ENCODE measurements at regions not wholly inside any gene's neighbourhood (a gene's known extent, or its start where the extent isn't known, plus 50 kb on each side); places are given as distances from the start of the nearest gene placed in this dataset.

GRCh38 chr7:10038351-10038750 is 935.3 kb upstream of the PHF14 start:
- no peak for DNase-seq

GRCh38 chr7:10040674-10041073 is 933.0 kb upstream of the PHF14 start:
- no peak for DNase-seq

GRCh38 chr7:10070899-10071298 is 902.8 kb upstream of the PHF14 start:
- no peak for DNase-seq

GRCh38 chr7:10075866-10076265 is 897.8 kb upstream of the PHF14 start:
- DNase-seq: no peak

GRCh38 chr7:10076660-10077300 is 896.9 kb upstream of the PHF14 start:
- no peak for DNase-seq

- no peak for DNase-seq
Observed at GRCh38 chr7:10079572-10079971, 894.1 kb upstream of the PHF14 start.

- no peak for DNase-seq
Observed at GRCh38 chr7:10082896-10083295, 890.8 kb upstream of the PHF14 start.

GRCh38 chr7:10083766-10084165 is 889.9 kb upstream of the PHF14 start:
- no peak for DNase-seq

GRCh38 chr7:10085231-10085630 is 888.4 kb upstream of the PHF14 start:
- no peak for DNase-seq

- no peak for DNase-seq
Observed at GRCh38 chr7:10100572-10100971, 873.1 kb upstream of the PHF14 start.

GRCh38 chr7:10101351-10101750 is 872.3 kb upstream of the PHF14 start:
- DNase-seq: no peak

GRCh38 chr7:10104292-10104691 is 869.4 kb upstream of the PHF14 start:
- DNase-seq: no peak

GRCh38 chr7:10106609-10107008 is 867.1 kb upstream of the PHF14 start:
- no peak for DNase-seq

GRCh38 chr7:10116511-10116910 is 857.2 kb upstream of the PHF14 start:
- no peak for DNase-seq

GRCh38 chr7:10117815-10118214 is 855.9 kb upstream of the PHF14 start:
- no peak for DNase-seq

- no peak for DNase-seq
Observed at GRCh38 chr7:10120936-10121335, 852.7 kb upstream of the PHF14 start.

GRCh38 chr7:10121631-10122030 is 852.0 kb upstream of the PHF14 start:
- no peak for DNase-seq

- no peak for DNase-seq
Observed at GRCh38 chr7:10122551-10123100, 851.0 kb upstream of the PHF14 start.

GRCh38 chr7:10128748-10129147 is 844.9 kb upstream of the PHF14 start:
- no peak for DNase-seq

- DNase-seq: no peak
Observed at GRCh38 chr7:10138087-10138854, 835.4 kb upstream of the PHF14 start.

- DNase-seq: no peak
Observed at GRCh38 chr7:10146271-10146670, 827.4 kb upstream of the PHF14 start.

GRCh38 chr7:10156972-10157371 is 816.7 kb upstream of the PHF14 start:
- no peak for DNase-seq

GRCh38 chr7:10181996-10182395 is 791.7 kb upstream of the PHF14 start:
- no peak for DNase-seq

GRCh38 chr7:10192074-10192473 is 781.6 kb upstream of the PHF14 start:
- DNase-seq: no peak
